ENCODE measurements at regions not wholly inside any gene's neighbourhood (a gene's known extent, or its start where the extent isn't known, plus 50 kb on each side); places are given as distances from the start of the nearest gene placed in this dataset.

GRCh38 chr20:22383156-22383555 is 201.2 kb downstream of the FOXA2 start:
- TF ChIP-seq CTCF (conservative IDR thresholded peaks at IDR 0.05; ENCODE audit: low read depth, low read length) (no peak), EZH2 (IDR thresholded peaks at IDR 0.05; ENCODE audit: low read length, unreplicated experiment) (no peak), EZH2phosphoT487 (IDR thresholded peaks at IDR 0.05; ENCODE audit: borderline replicate concordance, low read length) (no peak)

All from PC-3 (cell line).